ENCODE measurements at regions not wholly inside any gene's neighbourhood (a gene's known extent, or its start where the extent isn't known, plus 50 kb on each side); places are given as distances from the start of the nearest gene placed in this dataset.

- no peak for DNase-seq (ENCODE audit: low read depth in 2 of 2)
These were observed 192.0 kb upstream of the HNRNPA3 start for GRCh38 chr2:177020524-177021119.

GRCh38 chr2:177021706-177022343 lies 190.8 kb upstream of the HNRNPA3 start:
- no peak for DNase-seq (ENCODE audit: low read depth in 2 of 2)

- no peak for DNase-seq (ENCODE audit: low read depth in 2 of 2)
These were observed 187.8 kb upstream of the HNRNPA3 start for GRCh38 chr2:177024765-177025164.

GRCh38 chr2:177026253-177026652 lies 186.3 kb upstream of the HNRNPA3 start:
- DNase-seq (ENCODE audit: low read depth in 2 of 2) = no peak

GRCh38 chr2:177026956-177027355 lies 185.6 kb upstream of the HNRNPA3 start:
- no peak for DNase-seq (ENCODE audit: low read depth in 2 of 2)

- DNase-seq (ENCODE audit: low read depth in 2 of 2) = no peak
These were observed 184.3 kb upstream of the HNRNPA3 start for GRCh38 chr2:177028296-177028695.

- DNase-seq (ENCODE audit: low read depth in 2 of 2) = no peak
These were observed 183.5 kb upstream of the HNRNPA3 start for GRCh38 chr2:177029075-177029474.

- no peak for DNase-seq (ENCODE audit: low read depth in 2 of 2)
These were observed 183.1 kb upstream of the HNRNPA3 start for GRCh38 chr2:177029501-177029900.

- no peak for DNase-seq (ENCODE audit: low read depth in 2 of 2)
These were observed 182.7 kb upstream of the HNRNPA3 start for GRCh38 chr2:177029901-177030300.

- no peak for DNase-seq (ENCODE audit: low read depth in 2 of 2)
These were observed 182.0 kb upstream of the HNRNPA3 start for GRCh38 chr2:177030451-177031105.

GRCh38 chr2:177031438-177032180 lies 181.0 kb upstream of the HNRNPA3 start:
- DNase-seq (ENCODE audit: low read depth in 2 of 2) = no peak

GRCh38 chr2:177036747-177037146 lies 175.8 kb upstream of the HNRNPA3 start:
- no peak for DNase-seq (ENCODE audit: low read depth in 2 of 2)

- no peak for DNase-seq (ENCODE audit: low read depth in 2 of 2)
These were observed 175.0 kb upstream of the HNRNPA3 start for GRCh38 chr2:177037569-177037968.

GRCh38 chr2:177038787-177039484 lies 173.7 kb upstream of the HNRNPA3 start:
- DNase-seq (ENCODE audit: low read depth in 2 of 2) = no peak

GRCh38 chr2:177042311-177042710 lies 170.3 kb upstream of the HNRNPA3 start:
- no peak for DNase-seq (ENCODE audit: low read depth in 2 of 2)

GRCh38 chr2:177044671-177045070 lies 167.9 kb upstream of the HNRNPA3 start:
- no peak for DNase-seq (ENCODE audit: low read depth in 2 of 2)

- DNase-seq (ENCODE audit: low read depth in 2 of 2) = no peak
These were observed 163.6 kb upstream of the HNRNPA3 start for GRCh38 chr2:177048981-177049380.

GRCh38 chr2:177051278-177051677 lies 161.3 kb upstream of the HNRNPA3 start:
- DNase-seq (ENCODE audit: low read depth in 2 of 2) = no peak

GRCh38 chr2:177052471-177052870 lies 160.1 kb upstream of the HNRNPA3 start:
- no peak for DNase-seq (ENCODE audit: low read depth in 2 of 2)

GRCh38 chr2:177053038-177053437 lies 159.6 kb upstream of the HNRNPA3 start:
- DNase-seq (ENCODE audit: low read depth in 2 of 2) = no peak

- no peak for DNase-seq (ENCODE audit: low read depth in 2 of 2)
These were observed 158.9 kb upstream of the HNRNPA3 start for GRCh38 chr2:177053716-177054115.

GRCh38 chr2:177056481-177056929 lies 156.1 kb upstream of the HNRNPA3 start:
- no peak for DNase-seq (ENCODE audit: low read depth in 2 of 2)
